ENCODE measurements at regions not wholly inside any gene's neighbourhood (a gene's known extent, or its start where the extent isn't known, plus 50 kb on each side); places are given as distances from the start of the nearest gene placed in this dataset.

GRCh38 chr12:78269620-78270019, 438.9 kb downstream of the NAV3 start:
- Histone ChIP-seq H3K36me3 (ENCODE audit: control insufficient read depth in 2 of 2, insufficient read depth in 1 of 2, low read length in 2 of 2) (no peaks in the 10 kb centered on the region), H3K27ac (ENCODE audit: extremely low read depth, low read depth, low read length) (no peak overlapping the region), H3K4me3 (ENCODE audit: low read depth, low read length) (no peak overlapping the region), H3K9me3 (ENCODE audit: control insufficient read depth, insufficient read depth, low read depth, low read length) (no peaks in the 10 kb centered on the region), H3K4me1 (ENCODE audit: control insufficient read depth, insufficient read depth, low read length) (no peaks in the 10 kb centered on the region)
- ChIA-PET POLR2A (no interaction called here), CTCF (no interaction called here)
- no peak for TF ChIP-seq PRDM2 (tag by site-specific recombination; IDR thresholded peaks at IDR 0.05; ENCODE audit: borderline replicate concordance)
- TF ChIP-seq ZNF473 (tag by site-specific recombination; IDR thresholded peaks at IDR 0.05) = no peak
- no peak for TF ChIP-seq ZNF645 (tag by site-specific recombination; IDR thresholded peaks at IDR 0.05)
- TF ChIP-seq ZSCAN18 (tag by site-specific recombination; IDR thresholded peaks at IDR 0.05) = no peak
- TF ChIP-seq ZNF791 (tag by site-specific recombination; IDR thresholded peaks at IDR 0.05) = no peak
- no peak for TF ChIP-seq ZNF211 (tag by site-specific recombination; IDR thresholded peaks at IDR 0.05; ENCODE audit: low read depth)
- no peak for TF ChIP-seq ZNF433 (tag by site-specific recombination; IDR thresholded peaks at IDR 0.05; ENCODE audit: low read depth)
- no peak for TF ChIP-seq ZNF600 (tag by site-specific recombination; IDR thresholded peaks at IDR 0.05)
- no peak for TF ChIP-seq ZNF585B (tag by site-specific recombination; IDR thresholded peaks at IDR 0.05)
- no peak for TF ChIP-seq ZNF23 (tag by site-specific recombination; IDR thresholded peaks at IDR 0.05; ENCODE audit: borderline replicate concordance)

GRCh38 chr12:78271546-78271945, 440.9 kb downstream of the NAV3 start:
- Histone ChIP-seq H3K4me1 (ENCODE audit: control insufficient read depth, insufficient read depth, low read length) (no peaks in the 10 kb centered on the region), H3K36me3 (ENCODE audit: control insufficient read depth in 2 of 2, insufficient read depth in 1 of 2, low read length in 2 of 2) (no peaks in the 10 kb centered on the region), H3K9me3 (ENCODE audit: control insufficient read depth, insufficient read depth, low read depth, low read length) (no peaks in the 10 kb centered on the region), H3K4me3 (ENCODE audit: low read depth, low read length) (no peak overlapping the region), H3K27ac (ENCODE audit: extremely low read depth, low read depth, low read length) (no peak overlapping the region)
- TF ChIP-seq ZNF121 (tag by site-specific recombination; IDR thresholded peaks at IDR 0.05) (no peak), ZNF138 (tag by site-specific recombination; IDR thresholded peaks at IDR 0.05; ENCODE audit: borderline replicate concordance) (no peak), AEBP2 (tag by site-specific recombination; IDR thresholded peaks at IDR 0.05; ENCODE audit: borderline replicate concordance) (no peak), ZNF426 (tag by site-specific recombination; IDR thresholded peaks at IDR 0.05) (no peak), ZBTB21 (tag by site-specific recombination; IDR thresholded peaks at IDR 0.05) (no peak), ZNF174 (tag by site-specific recombination; IDR thresholded peaks at IDR 0.05) (no peak), ZNF324 (tag by site-specific recombination; IDR thresholded peaks at IDR 0.05) (no peak), ZBTB1 (tag by site-specific recombination; IDR thresholded peaks at IDR 0.05) (no peak), ZNF610 (tag by site-specific recombination; IDR thresholded peaks at IDR 0.05; ENCODE audit: borderline replicate concordance) (no peak), ZNF629 (tag by site-specific recombination; IDR thresholded peaks at IDR 0.05) (no peak), ZNF777 (tag by site-specific recombination; IDR thresholded peaks at IDR 0.05; ENCODE audit: borderline replicate concordance) (no peak)
- POLR2A ChIA-PET = no interaction called here
- CTCF ChIA-PET = no interaction called here

All from HEK293 (cell line).